Lower leg skin (tissue), 3 donors: ENCODE measurements at regions not wholly inside any gene's neighbourhood (a gene's known extent, or its start where the extent isn't known, plus 50 kb on each side); places are given as distances from the start of the nearest gene placed in this dataset.

ENCODE experiments used
- POLR2A ChIP-seq, 2 donors: fragments of 450-650 bp; IDR thresholded peaks; one replicate each; pipeline ENCODE4 v1.6.1; 2016 to 2017; ENCODE audit warnings: antibody characterized with exemption in 2 of 2, mild to moderate bottlenecking in 1 of 2, moderate library complexity in 1 of 2
- TF ChIP-seq, protein P1 (sequence below), 3 donors: fragments of 450-650 bp; IDR thresholded peaks; one replicate each; pipeline ENCODE4 v1.5.1; 2016; ENCODE audit warnings: antibody characterized with exemption in 3 of 3, mild to moderate bottlenecking in 3 of 3, moderate library complexity in 2 of 3

- TF ChIP-seq, protein P1, sequence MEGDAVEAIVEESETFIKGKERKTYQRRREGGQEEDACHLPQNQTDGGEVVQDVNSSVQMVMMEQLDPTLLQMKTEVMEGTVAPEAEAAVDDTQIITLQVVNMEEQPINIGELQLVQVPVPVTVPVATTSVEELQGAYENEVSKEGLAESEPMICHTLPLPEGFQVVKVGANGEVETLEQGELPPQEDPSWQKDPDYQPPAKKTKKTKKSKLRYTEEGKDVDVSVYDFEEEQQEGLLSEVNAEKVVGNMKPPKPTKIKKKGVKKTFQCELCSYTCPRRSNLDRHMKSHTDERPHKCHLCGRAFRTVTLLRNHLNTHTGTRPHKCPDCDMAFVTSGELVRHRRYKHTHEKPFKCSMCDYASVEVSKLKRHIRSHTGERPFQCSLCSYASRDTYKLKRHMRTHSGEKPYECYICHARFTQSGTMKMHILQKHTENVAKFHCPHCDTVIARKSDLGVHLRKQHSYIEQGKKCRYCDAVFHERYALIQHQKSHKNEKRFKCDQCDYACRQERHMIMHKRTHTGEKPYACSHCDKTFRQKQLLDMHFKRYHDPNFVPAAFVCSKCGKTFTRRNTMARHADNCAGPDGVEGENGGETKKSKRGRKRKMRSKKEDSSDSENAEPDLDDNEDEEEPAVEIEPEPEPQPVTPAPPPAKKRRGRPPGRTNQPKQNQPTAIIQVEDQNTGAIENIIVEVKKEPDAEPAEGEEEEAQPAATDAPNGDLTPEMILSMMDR (IDR thresholded peaks at IDR 0.05), result no peak
- no peak for TF ChIP-seq POLR2A (IDR thresholded peaks at IDR 0.05)
Observed at GRCh38 chr12:130219929-130220705, 57.9 kb downstream of the FZD10 start.
